ENCODE measurements at regions not wholly inside any gene's neighbourhood (a gene's known extent, or its start where the extent isn't known, plus 50 kb on each side); places are given as distances from the start of the nearest gene placed in this dataset.

DNA sequence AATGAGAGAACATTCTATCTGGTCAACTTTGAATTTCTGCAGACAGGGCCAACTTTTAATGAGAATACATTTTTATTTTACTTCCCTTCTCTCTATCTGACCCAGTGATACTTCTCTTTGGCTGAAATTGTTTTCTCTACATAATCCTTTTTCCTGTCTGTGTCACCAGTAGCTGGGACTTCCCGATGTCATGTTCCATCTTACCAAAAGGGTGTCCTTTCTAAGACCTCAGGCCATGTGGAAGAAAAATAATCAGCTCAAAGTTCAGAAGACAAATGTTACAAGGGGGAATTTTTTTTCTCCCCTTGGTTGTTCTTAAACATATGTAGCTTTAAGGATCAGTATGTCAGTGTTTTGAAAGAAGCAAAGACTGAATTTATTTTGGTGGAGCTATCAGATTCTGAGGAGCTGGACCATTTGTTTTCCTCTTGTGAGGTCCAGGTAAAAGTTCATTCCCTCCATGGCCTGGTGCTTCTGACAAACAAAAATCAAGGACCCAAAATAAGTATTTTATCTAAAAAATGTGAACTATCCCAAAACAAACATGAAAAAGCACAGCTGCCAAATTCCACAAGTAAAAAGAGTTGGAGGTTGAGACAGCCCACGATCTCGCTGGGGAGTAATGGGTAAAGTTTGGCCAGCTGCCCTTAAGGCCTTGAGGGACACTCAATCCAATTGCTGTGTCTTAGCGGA lies 859.4 kb upstream of the NR2F2 start:
- H3K4me3 ChIP-seq, result no peak overlapping the region
- H3K9me3 ChIP-seq, result no peaks in the 10 kb centered on the region
- DNase-seq (ENCODE audit: low spot score in 2 of 2), result no peak
- no peaks in the 10 kb centered on the region for H3K4me1 ChIP-seq
- intact Hi-C loops (cut with DNase I; ENCODE audit: low total_unique reads), result no loop called here
- TF ChIP-seq POLR2A (IDR thresholded peaks at IDR 0.05) (no peak), POLR2AphosphoS5 (IDR thresholded peaks at IDR 0.05) (no peak)
- TF ChIP-seq, protein P1, sequence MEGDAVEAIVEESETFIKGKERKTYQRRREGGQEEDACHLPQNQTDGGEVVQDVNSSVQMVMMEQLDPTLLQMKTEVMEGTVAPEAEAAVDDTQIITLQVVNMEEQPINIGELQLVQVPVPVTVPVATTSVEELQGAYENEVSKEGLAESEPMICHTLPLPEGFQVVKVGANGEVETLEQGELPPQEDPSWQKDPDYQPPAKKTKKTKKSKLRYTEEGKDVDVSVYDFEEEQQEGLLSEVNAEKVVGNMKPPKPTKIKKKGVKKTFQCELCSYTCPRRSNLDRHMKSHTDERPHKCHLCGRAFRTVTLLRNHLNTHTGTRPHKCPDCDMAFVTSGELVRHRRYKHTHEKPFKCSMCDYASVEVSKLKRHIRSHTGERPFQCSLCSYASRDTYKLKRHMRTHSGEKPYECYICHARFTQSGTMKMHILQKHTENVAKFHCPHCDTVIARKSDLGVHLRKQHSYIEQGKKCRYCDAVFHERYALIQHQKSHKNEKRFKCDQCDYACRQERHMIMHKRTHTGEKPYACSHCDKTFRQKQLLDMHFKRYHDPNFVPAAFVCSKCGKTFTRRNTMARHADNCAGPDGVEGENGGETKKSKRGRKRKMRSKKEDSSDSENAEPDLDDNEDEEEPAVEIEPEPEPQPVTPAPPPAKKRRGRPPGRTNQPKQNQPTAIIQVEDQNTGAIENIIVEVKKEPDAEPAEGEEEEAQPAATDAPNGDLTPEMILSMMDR (IDR thresholded peaks at IDR 0.05), result no peak
- peak overlapping the region in 1 of 2 donors; percentile 69 for H3K27ac ChIP-seq
- no peaks in the 10 kb centered on the region for H3K27me3 ChIP-seq
- no peaks in the 10 kb centered on the region for H3K36me3 ChIP-seq

DNA sequence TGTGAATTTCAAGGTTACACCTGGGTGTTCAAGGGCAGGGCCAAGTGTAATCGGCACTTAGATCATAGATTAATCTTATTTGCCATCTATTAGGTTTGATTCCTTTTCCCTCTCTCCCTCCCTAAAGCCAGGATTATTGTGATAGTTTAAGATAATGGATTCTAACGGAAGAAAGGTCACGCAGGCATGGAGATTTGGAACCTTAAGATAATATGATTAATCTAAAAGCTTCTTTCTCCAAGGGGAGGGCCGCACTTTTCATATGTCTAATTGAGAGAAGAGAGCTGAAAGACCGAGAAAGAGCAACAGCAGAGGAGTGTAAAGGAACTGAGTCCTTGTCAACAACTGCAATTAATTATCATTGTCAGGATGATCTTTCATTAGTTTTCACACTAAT lies 858.8 kb upstream of the NR2F2 start:
- DNase-seq (ENCODE audit: low spot score in 2 of 2), result no peak
- Histone ChIP-seq H3K27me3 (no peaks in the 10 kb centered on the region), H3K9me3 (no peaks in the 10 kb centered on the region), H3K4me1 (no peaks in the 10 kb centered on the region), H3K27ac (peak overlapping the region in 1 of 2 donors; percentile 69), H3K36me3 (no peaks in the 10 kb centered on the region), H3K4me3 (no peak overlapping the region)
- intact Hi-C loops (cut with DNase I; ENCODE audit: low total_unique reads), result no loop called here
- no peak for TF ChIP-seq POLR2A (IDR thresholded peaks at IDR 0.05)
- TF ChIP-seq, protein P1 (IDR thresholded peaks at IDR 0.05), result no peak

DNA sequence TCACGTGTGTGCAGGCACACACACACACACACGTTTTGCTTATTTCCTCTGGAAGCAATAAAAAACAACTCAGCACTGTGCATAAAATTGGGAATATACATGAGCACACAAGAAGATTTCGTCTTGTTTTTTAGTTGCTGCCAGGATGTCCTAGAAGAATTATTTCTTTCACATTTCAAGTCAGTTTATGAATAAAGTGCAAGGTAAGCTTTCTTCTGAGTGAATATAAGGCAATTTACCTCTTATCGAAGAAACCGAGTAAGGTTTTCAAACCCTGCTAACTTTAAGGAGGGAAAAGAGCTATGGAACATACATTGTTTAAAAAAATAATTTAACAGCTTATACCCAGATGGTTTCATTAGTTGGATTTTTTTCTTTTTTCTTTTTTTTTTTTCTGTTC lies 855.4 kb upstream of the NR2F2 start:
- H3K27me3 ChIP-seq, result no peaks in the 10 kb centered on the region
- TF ChIP-seq, protein P1 (IDR thresholded peaks at IDR 0.05), result no peak
- no peak for TF ChIP-seq POLR2A (IDR thresholded peaks at IDR 0.05)
- no peak for TF ChIP-seq POLR2AphosphoS5 (IDR thresholded peaks at IDR 0.05)
- intact Hi-C loops (cut with DNase I; ENCODE audit: low total_unique reads), result no loop called here

DNA sequence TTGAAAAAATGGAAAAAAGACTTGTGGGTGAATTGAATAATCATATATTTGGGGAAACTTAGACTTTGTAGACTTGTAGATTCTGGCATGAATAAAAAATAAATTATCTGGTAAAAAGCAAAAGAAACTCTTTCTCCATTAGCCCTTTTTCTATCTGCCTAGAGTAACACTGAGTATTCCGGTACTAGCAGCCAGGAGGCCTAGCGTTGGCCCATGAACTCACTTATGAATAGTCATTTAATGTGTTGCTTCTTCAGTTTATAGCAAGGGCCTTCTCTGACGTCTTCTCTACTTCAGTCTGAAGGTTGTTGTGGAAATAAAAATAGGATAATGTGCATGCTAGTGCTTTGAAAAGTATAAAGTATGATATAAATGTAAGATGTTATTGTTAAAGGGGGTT lies 851.2 kb upstream of the NR2F2 start:
- H3K4me1 ChIP-seq, result no peaks in the 10 kb centered on the region
- no peak overlapping the region for H3K4me3 ChIP-seq
- DNase-seq (ENCODE audit: low spot score in 2 of 2), result no peak
- no peaks in the 10 kb centered on the region for H3K27me3 ChIP-seq
- no peaks in the 10 kb centered on the region for H3K36me3 ChIP-seq
- intact Hi-C loops (cut with DNase I; ENCODE audit: low total_unique reads), result no loop called here
- TF ChIP-seq, protein P1 (IDR thresholded peaks at IDR 0.05), result no peak
- TF ChIP-seq POLR2AphosphoS5 (IDR thresholded peaks at IDR 0.05) (no peak), POLR2A (IDR thresholded peaks at IDR 0.05) (no peak)
- no peaks in the 10 kb centered on the region for H3K9me3 ChIP-seq
- no peak overlapping the region for H3K27ac ChIP-seq

More for the DNA sequence above, 855.4 kb upstream of the NR2F2 start:
- Histone ChIP-seq H3K4me1 (no peaks in the 10 kb centered on the region), H3K36me3 (no peaks in the 10 kb centered on the region), H3K9me3 (no peaks in the 10 kb centered on the region), H3K4me3 (no peak overlapping the region), H3K27ac (no peak overlapping the region)
- DNase-seq (ENCODE audit: low spot score in 2 of 2), result no peak

DNA sequence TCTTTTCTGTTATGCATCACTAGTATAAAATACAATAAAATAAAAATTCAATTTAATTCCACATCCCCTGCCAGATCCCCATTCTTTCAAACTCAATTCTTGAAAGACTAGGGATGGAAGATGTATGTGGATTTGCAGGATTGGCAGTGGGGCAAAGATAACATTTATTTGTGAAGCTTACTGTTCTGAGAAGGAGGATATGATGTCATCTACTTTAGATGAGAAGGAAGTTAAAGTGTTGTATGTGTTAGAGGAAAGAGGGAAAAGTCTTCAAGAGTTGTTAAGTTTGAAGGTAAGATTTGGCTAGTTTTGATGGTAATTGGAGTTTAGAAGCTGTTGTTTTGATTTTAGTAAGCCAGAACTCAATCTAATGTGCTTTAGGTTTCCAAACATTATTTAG lies 845.1 kb upstream of the NR2F2 start:
- DNase-seq (ENCODE audit: low spot score in 2 of 2), result no peak
- Histone ChIP-seq H3K9me3 (peaks cover 0 to 10% of the 10 kb centered on the region in 2 donors), H3K36me3 (no peaks in the 10 kb centered on the region), H3K27ac (no peak overlapping the region), H3K27me3 (no peaks in the 10 kb centered on the region), H3K4me1 (no peaks in the 10 kb centered on the region), H3K4me3 (no peak overlapping the region)
- intact Hi-C loops (cut with DNase I; ENCODE audit: low total_unique reads), result no loop called here
- TF ChIP-seq POLR2A (IDR thresholded peaks at IDR 0.05) (no peak), POLR2AphosphoS5 (IDR thresholded peaks at IDR 0.05) (no peak)
- TF ChIP-seq, protein P1 (IDR thresholded peaks at IDR 0.05), result no peak
